Esophagus squamous epithelium (tissue), 5 donors: ENCODE measurements at regions not wholly inside any gene's neighbourhood (a gene's known extent, or its start where the extent isn't known, plus 50 kb on each side); places are given as distances from the start of the nearest gene placed in this dataset.

Experiments
- DNase-seq: peaks from one replicate; lab custom pipeline; 2025; lab: John Stamatoyannopoulos, UW
- H3K27ac ChIP-seq, 4 donors: fragments of 200-600 bp; sonication (generic); one replicate each; pipeline ENCODE4 v1.5.1; 2016 to 2019; ENCODE audit warnings: mild to moderate bottlenecking in 1 of 4
- H3K27me3 ChIP-seq, 4 donors: fragments of 200-600 bp; sonication (generic); 1 replicate in 3 of 4; 2 replicates in 1 of 4; pipeline versions ENCODE4 v1.5.1 to v1.6.0; 2017 to 2021; ENCODE audit warnings: antibody characterized with exemption in 1 of 4
- H3K36me3 ChIP-seq, 3 donors: fragments of 200-600 bp; sonication (generic); one replicate each; pipeline ENCODE4 v1.5.1; 2016 to 2019
- H3K4me1 ChIP-seq, 3 donors: fragments of 200-600 bp; sonication (generic); one replicate each; pipeline ENCODE4 v1.5.1; 2017 to 2019
- H3K4me3 ChIP-seq, 4 donors: fragments of 200-600 bp; sonication (generic); 1 replicate in 3 of 4; 2 replicates in 1 of 4; pipeline ENCODE4 v1.5.1; 2016 to 2019; ENCODE audit warnings: mild to moderate bottlenecking in 2 of 4, moderate library complexity in 1 of 4
- H3K9me3 ChIP-seq, 3 donors: fragments of 200-600 bp; sonication (generic); one replicate each; pipeline ENCODE4 v1.5.1; 2016 to 2019
- POLR2A ChIP-seq, 4 donors: fragments of 450-650 bp; IDR thresholded peaks; one replicate each; pipeline ENCODE4 v1.6.1; 2017; ENCODE audit warnings: antibody characterized with exemption in 4 of 4, mild to moderate bottlenecking in 4 of 4, moderate library complexity in 3 of 4
- WGBS, 2 donors: methylation state at CpG; one replicate each; pipeline ENCODE4 v1.1.5; 2018; 5-methylcytosine and 5-hydroxymethylcytosine counted together
- intact Hi-C: fragments of 100-400 bp; cut with DNase I; formaldehyde crosslinking; loops from one replicate; pipeline ENCODE4 v1.15.0; 2022
- TF ChIP-seq, protein P1 (sequence below), 6 experiments: fragments of 450-650 bp in 4 of 6; fragments of 200-600 bp in 2 of 6; sonication (generic) in 2 of 6; IDR thresholded peaks; one replicate each; pipeline ENCODE4 v1.5.1; 2016 to 2019; ENCODE audit warnings: antibody characterized with exemption in 6 of 6, mild to moderate bottlenecking in 4 of 6, moderate library complexity in 4 of 6
- donor health status: DM: yes; HTN: yes; CAD: no.

DNA sequence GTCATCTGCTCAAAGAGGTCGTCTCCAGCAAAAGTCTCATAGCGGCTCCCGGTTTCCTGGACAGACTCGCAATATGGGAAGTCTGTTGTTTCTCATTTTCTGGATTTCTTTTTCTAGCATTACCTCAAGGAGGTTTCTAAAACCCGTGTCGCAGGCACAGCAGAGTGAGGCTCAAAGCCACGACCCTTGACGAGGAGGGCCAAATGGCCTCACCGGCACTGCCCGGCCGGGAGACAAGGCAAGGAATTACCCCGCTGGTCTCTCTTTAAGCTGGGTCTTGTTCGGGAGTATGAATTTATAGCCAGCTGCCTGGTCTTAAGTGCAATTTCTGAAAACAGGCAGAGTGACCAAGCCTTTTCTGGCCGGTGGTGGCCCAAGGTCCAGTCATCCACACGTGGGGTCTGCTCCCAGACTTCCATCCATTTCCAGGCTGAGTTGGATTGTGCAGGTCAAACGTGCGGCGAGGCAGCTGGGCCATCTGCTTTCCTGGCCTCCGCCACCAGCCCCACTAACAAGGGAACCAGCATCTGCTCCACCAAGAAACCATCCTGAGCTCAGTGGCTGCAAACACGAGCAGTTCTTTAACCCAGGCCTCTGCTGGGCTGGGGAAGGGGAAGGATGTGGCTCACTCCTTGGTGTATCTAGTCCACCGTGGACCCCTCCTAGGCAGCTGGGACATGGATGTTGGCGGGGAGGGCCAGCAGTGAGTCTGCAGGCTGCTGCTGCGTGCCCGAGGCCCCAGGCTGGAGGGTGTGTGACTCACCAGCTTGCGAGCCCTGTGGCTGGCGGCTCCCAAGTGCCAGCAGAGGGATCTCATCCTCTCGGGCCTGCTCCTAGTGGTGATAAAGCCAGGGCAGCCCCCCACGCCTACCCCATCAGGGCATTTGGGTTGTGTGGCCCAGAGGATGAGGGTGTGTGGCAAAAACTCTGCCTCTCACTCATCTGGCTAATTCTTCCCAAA is 55.6 kb upstream of the COL5A1 start:
- no peak for DNase-seq

DNA sequence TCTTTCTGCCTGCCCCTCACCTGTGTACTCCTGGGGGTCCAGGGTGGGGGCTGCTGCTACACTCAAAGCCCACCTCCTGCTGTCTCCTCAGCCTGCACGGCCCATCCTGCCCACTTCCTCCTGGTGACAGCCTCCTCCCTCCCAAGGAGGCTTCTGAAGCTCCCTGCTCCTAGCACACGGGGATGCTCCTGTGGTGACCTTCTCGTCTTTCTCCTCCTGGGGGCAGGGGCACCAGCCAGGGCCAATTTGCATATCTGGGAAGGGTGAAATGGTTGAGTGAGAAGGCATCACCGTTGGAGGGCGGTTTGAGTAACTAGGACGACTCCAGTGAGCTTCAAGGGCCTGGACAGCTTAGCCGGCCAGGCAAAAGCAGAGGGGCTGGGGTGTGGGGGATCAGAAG is 51.9 kb upstream of the COL5A1 start:
- WGBS, 2 donors = 78 to 83% methylated on average over 1 to 4 of the region's 7 CpGs
- H3K27me3 ChIP-seq = peaks cover 0 to 43% (median 0%) of the 10 kb centered on the region in 4 donors
- no peak overlapping the region for H3K4me3 ChIP-seq
- intact Hi-C loops = loop anchor here (10.0 kb wide), 1 partner anchor 65 kb away; no protein-coding TSS in a partner anchor
- no peaks in the 10 kb centered on the region for H3K36me3 ChIP-seq
- TF ChIP-seq POLR2A (IDR thresholded peaks at IDR 0.05) = no peak
- TF ChIP-seq, protein P1, sequence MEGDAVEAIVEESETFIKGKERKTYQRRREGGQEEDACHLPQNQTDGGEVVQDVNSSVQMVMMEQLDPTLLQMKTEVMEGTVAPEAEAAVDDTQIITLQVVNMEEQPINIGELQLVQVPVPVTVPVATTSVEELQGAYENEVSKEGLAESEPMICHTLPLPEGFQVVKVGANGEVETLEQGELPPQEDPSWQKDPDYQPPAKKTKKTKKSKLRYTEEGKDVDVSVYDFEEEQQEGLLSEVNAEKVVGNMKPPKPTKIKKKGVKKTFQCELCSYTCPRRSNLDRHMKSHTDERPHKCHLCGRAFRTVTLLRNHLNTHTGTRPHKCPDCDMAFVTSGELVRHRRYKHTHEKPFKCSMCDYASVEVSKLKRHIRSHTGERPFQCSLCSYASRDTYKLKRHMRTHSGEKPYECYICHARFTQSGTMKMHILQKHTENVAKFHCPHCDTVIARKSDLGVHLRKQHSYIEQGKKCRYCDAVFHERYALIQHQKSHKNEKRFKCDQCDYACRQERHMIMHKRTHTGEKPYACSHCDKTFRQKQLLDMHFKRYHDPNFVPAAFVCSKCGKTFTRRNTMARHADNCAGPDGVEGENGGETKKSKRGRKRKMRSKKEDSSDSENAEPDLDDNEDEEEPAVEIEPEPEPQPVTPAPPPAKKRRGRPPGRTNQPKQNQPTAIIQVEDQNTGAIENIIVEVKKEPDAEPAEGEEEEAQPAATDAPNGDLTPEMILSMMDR (IDR thresholded peaks at IDR 0.05) = no peak
- no peaks in the 10 kb centered on the region for H3K9me3 ChIP-seq
- no peak for DNase-seq
- no peak overlapping the region for H3K27ac ChIP-seq
- peaks cover 0 to 20% (median 0%) of the 10 kb centered on the region in 3 donors for H3K4me1 ChIP-seq

More for the DNA sequence above, 55.6 kb upstream of the COL5A1 start:
- H3K36me3 ChIP-seq = no peaks in the 10 kb centered on the region
- peaks cover 0 to 29% (median 0%) of the 10 kb centered on the region in 4 donors for H3K27me3 ChIP-seq
- TF ChIP-seq, protein P1 (IDR thresholded peaks at IDR 0.05) = no peak
- TF ChIP-seq POLR2A (IDR thresholded peaks at IDR 0.05) = no peak
- no peaks in the 10 kb centered on the region for H3K9me3 ChIP-seq
- intact Hi-C loops = no loop called here
- H3K4me1 ChIP-seq = peaks cover 0 to 3% (median 0%) of the 10 kb centered on the region in 3 donors
- 49 to 73% methylated on average over 5 to 22 of the region's 28 CpGs for WGBS, 2 donors
- no peak overlapping the region for H3K27ac ChIP-seq
- no peak overlapping the region for H3K4me3 ChIP-seq

DNA sequence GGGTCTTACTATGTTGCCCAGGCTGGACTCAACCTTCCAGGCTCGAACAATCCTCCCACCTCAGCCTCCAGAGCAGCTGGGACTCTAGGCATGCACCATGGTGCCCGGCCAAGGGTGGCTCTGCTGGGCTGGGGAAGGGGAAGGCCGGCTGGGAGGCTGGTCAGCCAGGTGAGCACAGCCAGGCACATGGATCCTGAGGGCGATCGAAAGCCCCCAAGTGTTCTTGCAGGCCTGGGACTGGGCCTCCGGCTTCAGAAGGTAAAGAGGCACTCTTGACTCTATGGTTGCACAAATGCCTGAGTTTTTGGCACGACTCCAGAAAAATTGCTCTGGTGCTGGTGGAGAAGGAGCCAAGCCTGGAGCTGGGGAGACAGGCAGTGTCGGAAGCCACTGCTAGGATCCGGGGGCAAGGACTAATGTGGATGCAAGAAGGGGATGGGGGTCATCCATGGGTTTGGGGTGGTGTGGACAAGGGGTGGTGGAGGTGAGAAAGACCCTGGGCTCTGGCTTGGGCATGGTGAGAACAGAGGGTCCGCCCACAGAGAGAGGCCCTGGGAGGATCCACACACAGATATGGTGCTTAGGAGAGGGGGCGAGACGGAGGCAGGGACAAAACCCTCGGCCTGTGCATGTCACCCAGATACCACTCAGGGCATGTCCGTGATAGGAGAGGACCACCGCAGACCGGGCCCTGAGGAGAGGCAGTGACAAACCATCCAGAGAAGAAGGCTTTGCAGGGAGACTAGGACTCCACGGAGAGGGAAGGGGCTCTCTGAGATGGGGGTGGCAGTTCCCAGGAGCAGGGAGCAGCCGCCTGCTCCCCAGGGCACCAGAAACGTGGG is 51.1 kb upstream of the COL5A1 start:
- Histone ChIP-seq H3K4me1 (peaks cover 0 to 20% (median 0%) of the 10 kb centered on the region in 3 donors), H3K36me3 (no peaks in the 10 kb centered on the region), H3K9me3 (no peaks in the 10 kb centered on the region), H3K27ac (no peak overlapping the region), H3K27me3 (peaks cover 0 to 40% (median 0%) of the 10 kb centered on the region in 4 donors), H3K4me3 (no peak overlapping the region)
- no peak for DNase-seq
- no peak for TF ChIP-seq POLR2A (IDR thresholded peaks at IDR 0.05)
- TF ChIP-seq, protein P1 (IDR thresholded peaks at IDR 0.05) = no peak
- 82 to 85% methylated on average over 13 to 19 of the region's 19 CpGs for WGBS, 2 donors
- intact Hi-C loops = loop anchor here (10.0 kb wide), 1 partner anchor 64 kb away; no protein-coding TSS in a partner anchor

DNA sequence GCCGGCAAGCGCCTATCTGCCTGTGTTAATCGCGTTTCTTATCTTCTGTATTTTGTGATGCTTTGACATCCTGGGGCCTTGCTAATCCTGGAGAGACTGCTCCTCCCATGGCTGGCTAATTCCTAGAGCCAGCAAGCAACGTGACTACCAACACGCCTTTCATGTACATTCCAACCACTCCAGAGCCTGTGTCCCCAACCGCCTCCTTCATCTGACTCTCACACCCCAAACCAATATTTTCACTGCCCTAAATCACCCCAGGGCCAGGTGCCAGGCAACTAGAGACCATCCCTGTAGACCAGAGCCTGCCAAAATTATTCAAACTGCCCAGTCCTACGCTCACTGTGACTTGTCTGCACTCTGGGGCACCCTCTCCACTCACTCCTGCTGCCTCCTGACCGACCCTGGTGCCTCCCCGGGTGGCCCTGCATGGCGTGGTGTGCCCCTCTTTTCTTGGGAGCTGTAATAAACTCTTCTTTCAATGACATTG is 50.5 kb upstream of the COL5A1 start:
- TF ChIP-seq, protein P1 (IDR thresholded peaks at IDR 0.05) = no peak
- TF ChIP-seq POLR2A (IDR thresholded peaks at IDR 0.05) = no peak
- WGBS, 2 donors = 76 to 81% methylated on average over 11 of the region's 11 CpGs

More for the DNA sequence above, 50.5 kb upstream of the COL5A1 start:
- intact Hi-C loops = loop anchor here (10.0 kb wide), 1 partner anchor 64 kb away; no protein-coding TSS in a partner anchor
- Histone ChIP-seq H3K4me3 (no peak overlapping the region), H3K27me3 (peaks cover 0 to 34% (median 0%) of the 10 kb centered on the region in 4 donors), H3K27ac (peak overlapping the region in 1 of 4 donors; percentile 78), H3K4me1 (peaks cover 0 to 20% (median 0%) of the 10 kb centered on the region in 3 donors), H3K36me3 (no peaks in the 10 kb centered on the region), H3K9me3 (no peaks in the 10 kb centered on the region)
- DNase-seq = no peak
